ENCODE measurements at regions not wholly inside any gene's neighbourhood (a gene's known extent, or its start where the extent isn't known, plus 50 kb on each side); places are given as distances from the start of the nearest gene placed in this dataset.

DNA sequence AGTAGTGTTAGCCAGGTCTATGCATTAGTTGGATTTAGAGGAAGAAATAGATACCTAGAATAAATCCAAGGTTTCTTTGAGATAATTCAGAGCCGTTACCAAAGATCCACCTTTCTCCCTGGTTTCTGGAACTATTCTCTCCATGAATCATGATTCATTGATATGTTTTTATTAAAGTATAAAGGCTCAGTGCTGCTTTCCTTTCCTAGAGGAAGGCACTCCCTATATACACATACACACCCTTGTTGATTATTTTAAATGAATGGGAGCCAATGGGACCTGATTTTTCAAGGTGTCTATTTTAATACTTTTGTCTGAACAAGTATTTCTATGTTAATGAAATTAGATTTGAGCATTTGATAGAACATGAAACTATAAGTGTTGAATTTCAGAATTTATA, 146.8 kb upstream of the SPRY1 start:
- TF ChIP-seq, protein P1, sequence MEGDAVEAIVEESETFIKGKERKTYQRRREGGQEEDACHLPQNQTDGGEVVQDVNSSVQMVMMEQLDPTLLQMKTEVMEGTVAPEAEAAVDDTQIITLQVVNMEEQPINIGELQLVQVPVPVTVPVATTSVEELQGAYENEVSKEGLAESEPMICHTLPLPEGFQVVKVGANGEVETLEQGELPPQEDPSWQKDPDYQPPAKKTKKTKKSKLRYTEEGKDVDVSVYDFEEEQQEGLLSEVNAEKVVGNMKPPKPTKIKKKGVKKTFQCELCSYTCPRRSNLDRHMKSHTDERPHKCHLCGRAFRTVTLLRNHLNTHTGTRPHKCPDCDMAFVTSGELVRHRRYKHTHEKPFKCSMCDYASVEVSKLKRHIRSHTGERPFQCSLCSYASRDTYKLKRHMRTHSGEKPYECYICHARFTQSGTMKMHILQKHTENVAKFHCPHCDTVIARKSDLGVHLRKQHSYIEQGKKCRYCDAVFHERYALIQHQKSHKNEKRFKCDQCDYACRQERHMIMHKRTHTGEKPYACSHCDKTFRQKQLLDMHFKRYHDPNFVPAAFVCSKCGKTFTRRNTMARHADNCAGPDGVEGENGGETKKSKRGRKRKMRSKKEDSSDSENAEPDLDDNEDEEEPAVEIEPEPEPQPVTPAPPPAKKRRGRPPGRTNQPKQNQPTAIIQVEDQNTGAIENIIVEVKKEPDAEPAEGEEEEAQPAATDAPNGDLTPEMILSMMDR (IDR thresholded peaks at IDR 0.05; ENCODE audit: low read depth, low read length), result no peak
- no peak for TF ChIP-seq EZH2phosphoT487 (IDR thresholded peaks at IDR 0.05; ENCODE audit: low read depth)
